ENCODE measurements at regions not wholly inside any gene's neighbourhood (a gene's known extent, or its start where the extent isn't known, plus 50 kb on each side); places are given as distances from the start of the nearest gene placed in this dataset.

DNA sequence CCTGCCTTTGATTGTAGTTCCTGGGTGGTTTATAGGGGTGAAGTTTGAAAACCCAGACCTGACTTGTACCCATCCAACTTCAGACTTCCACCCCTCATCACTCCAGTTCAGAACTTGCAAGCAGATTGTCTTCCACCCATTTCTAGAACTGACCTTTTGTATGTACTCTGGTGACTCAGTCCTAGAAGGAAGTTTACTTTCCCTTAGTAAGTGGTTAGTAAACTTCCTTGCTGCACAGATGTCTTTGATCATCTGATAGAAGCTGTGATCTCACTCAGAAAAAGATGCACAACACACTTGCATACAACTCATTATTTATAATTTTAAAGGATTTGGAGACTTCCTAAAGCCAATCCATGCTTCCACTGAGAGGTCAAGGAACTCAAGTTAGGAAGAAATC, 368.0 kb downstream of the MFSD1 start:
- TF ChIP-seq POLR2A (IDR thresholded peaks at IDR 0.05; ENCODE audit: low read length) (no peak), GATA1 (IDR thresholded peaks at IDR 0.05; ENCODE audit: low read depth, low read length) (no peak)

All from erythroblast (primary cell).